ENCODE measurements at regions not wholly inside any gene's neighbourhood (a gene's known extent, or its start where the extent isn't known, plus 50 kb on each side); places are given as distances from the start of the nearest gene placed in this dataset.
"Not testable (repeated sequence)": the region's sequence is repeated elsewhere in the genome, so short reads cannot be mapped to it uniquely, and the experiment has no call there.

DNA sequence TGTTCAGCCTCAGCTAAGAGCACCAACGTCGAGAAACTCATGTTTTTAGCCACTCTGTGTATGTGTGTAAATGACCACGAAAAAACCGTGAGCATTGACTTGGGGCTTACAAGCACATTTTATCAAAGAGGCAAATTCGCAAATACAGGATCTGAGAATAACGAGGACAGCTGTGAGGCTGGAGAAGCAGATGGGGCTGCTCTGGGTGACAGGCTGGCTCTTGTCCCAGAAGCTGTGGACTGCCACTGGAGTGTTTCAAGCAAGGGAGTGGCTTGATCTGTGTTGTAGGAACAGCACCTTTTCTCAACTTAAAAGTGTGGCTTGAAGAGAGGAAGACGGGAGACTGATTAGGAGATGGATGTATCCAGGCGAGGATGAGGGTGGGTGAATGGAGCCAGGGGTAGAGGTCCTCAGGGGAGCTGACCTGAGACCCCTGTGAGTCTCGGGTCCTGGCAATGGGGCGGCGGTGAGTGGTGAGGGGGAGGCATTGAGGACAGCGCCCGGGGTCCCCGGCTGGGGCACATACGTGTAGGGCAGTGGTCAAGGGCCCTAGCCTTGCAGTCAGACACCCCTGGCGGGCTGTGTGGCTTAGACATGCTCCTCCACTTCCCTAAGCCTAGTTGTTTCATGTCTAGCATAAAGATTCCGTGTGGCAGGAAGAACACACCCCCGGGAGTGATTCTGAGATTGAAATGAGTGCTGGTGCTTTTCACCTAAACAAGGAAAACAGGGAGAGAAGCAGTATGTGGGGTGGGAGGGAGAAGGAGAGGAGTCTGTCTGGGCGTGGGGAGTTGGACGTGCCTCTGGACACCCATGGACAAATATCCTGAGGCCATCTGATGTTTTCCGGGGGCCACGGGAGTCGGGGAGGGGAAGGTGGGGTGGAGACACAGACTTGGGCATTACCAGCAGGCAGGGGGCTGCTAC is 76.3 kb downstream of the FAM50B start:
- TF ChIP-seq, protein P1, sequence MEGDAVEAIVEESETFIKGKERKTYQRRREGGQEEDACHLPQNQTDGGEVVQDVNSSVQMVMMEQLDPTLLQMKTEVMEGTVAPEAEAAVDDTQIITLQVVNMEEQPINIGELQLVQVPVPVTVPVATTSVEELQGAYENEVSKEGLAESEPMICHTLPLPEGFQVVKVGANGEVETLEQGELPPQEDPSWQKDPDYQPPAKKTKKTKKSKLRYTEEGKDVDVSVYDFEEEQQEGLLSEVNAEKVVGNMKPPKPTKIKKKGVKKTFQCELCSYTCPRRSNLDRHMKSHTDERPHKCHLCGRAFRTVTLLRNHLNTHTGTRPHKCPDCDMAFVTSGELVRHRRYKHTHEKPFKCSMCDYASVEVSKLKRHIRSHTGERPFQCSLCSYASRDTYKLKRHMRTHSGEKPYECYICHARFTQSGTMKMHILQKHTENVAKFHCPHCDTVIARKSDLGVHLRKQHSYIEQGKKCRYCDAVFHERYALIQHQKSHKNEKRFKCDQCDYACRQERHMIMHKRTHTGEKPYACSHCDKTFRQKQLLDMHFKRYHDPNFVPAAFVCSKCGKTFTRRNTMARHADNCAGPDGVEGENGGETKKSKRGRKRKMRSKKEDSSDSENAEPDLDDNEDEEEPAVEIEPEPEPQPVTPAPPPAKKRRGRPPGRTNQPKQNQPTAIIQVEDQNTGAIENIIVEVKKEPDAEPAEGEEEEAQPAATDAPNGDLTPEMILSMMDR (IDR thresholded peaks at IDR 0.05; ENCODE audit: low read depth, low read length): not testable (repeated sequence)
- not testable (repeated sequence) for TF ChIP-seq EZH2phosphoT487 (IDR thresholded peaks at IDR 0.05; ENCODE audit: low read depth)

Measured in OCI-LY3 (cell line).